Cardiac septum (tissue), 1 donor: ENCODE measurements at regions not wholly inside any gene's neighbourhood (a gene's known extent, or its start where the extent isn't known, plus 50 kb on each side); places are given as distances from the start of the nearest gene placed in this dataset.

ENCODE experiments used
- DNase-seq: peaks from one replicate; pipeline ENCODE4 v3.0.0-alpha.2; 2020; ENCODE audit warnings: low spot score
- intact Hi-C: fragments of 100-400 bp; cut with DNase I; formaldehyde crosslinking; loops from one replicate; pipeline ENCODE4 v1.14.0; 2022
- donor health status: DM: no; HTN: no; CAD: no.

DNA sequence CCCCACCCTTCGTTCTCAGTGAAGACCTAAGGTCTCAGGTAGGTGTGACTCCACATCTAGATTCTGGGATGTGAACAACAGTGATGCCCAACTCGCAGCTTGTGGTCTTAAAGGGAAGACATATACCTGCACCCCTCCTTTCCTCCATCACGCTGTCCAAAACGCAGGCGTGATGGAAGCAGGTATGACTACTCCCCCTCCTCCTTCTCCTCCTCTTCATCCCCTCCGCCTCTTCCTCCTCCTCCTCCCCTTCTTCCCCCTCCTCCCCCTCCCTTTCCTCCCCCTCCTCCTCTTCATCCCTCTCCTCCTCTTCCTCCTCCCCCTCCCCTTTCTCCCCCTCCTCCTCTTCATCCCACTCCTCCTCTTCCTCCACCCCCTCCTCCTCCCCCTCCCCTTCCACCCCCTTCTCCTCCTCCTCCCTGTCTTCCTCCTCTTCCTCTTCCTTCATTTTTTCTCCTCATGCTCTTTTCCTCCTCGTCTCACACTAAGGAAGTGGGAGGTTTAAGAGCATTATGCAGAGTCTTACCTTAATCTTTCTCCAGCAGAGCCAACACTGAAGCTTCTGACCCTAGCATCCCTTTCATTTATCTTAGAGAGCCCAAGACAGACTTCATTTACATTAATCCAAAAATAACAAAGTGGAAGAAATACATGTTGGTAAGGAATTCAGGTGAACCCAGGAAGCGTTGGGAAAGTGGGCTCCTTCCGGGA is 352.5 kb downstream of the FOXL1 start:
- DNase-seq = no peak
- intact Hi-C loops = no loop called here

DNA sequence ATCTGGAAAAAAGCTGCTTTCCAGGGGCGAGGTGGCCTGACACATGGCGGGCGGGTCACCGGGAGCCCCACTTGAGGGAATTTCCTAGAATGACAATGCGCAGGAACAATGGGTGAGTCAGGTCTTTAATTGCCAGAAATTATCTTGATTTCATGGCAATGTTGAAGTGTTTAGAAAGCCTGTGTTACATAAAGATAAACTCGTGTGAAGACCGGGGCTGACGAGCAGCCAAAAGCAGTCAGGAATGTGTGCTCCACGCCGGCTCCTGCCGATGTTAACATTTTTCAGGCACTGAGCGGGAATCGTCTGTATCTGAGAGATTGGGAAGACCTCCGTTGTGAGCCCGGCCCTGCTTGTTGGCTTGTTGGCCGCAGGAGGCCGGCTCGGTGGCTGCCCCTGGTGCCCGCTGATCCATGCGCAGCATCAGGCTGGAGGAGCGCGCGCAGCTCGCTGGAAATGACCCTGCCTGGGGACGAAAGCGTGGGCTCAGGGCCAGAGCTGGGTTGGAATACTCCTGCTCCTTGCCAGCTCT is 353.1 kb downstream of the FOXL1 start:
- intact Hi-C loops = no loop called here
- DNase-seq = peak; percentile 80

GRCh38 chr16:86932130-86932982 is 354.0 kb downstream of the FOXL1 start:
- intact Hi-C loops = no loop called here
- DNase-seq = no peak

- intact Hi-C loops = no loop called here
- DNase-seq = no peak
Measured at GRCh38 chr16:86934581-86935375, 356.4 kb downstream of the FOXL1 start.

DNA sequence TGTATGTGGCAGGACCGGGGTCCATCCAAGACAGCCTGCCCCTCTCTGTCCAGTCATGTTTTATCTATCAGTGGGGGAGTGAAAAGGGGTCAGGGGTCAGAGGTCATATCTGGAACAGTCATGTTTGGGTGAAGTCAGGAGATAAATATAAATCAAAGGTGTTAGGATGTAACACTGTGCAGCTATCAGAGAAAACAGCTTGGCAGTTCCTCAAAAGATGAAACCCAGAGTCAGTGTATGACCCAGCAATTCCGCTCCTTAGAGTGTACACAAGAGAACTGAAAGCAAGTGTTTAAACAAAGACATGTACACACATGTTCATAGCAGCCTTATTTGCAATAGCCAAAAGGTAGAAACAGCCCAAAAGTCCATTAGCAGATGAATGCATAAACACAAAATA is 361.3 kb downstream of the FOXL1 start:
- no peak for DNase-seq
- intact Hi-C loops = no loop called here

DNA sequence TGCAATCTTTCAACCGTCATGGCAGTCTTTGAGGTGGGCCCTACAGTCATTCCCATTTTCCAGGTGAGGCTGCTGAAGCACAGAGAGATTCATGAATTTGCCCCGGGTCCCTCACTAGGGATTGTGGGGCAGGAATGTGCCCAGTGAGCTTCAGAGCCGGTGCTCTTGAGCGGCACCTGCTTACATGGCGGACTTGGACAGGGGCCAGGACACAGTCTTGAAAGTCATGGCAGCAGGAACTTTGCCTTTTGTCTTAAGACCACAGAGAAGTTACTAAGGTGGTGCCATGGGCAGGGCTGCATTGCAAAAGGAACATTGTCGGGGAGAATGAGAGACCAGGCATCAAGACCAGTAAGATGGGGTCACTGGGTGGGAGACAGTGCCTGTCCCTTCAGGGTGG is 363.4 kb downstream of the FOXL1 start:
- intact Hi-C loops = no loop called here
- no peak for DNase-seq

- DNase-seq = no peak
- intact Hi-C loops = no loop called here
Measured at GRCh38 chr16:86942151-86943051, 364.1 kb downstream of the FOXL1 start.

GRCh38 chr16:86945166-86945900 is 367.0 kb downstream of the FOXL1 start:
- DNase-seq = no peak
- intact Hi-C loops = no loop called here

- intact Hi-C loops = no loop called here
- no peak for DNase-seq
Measured at GRCh38 chr16:86946396-86946795, 368.0 kb downstream of the FOXL1 start.

- intact Hi-C loops = no loop called here
- DNase-seq = no peak
Measured at GRCh38 chr16:86946981-86947380, 368.6 kb downstream of the FOXL1 start.

GRCh38 chr16:86948046-86948445 is 369.1 kb downstream of the C16orf95 start:
- DNase-seq = no peak
- intact Hi-C loops = no loop called here

DNA sequence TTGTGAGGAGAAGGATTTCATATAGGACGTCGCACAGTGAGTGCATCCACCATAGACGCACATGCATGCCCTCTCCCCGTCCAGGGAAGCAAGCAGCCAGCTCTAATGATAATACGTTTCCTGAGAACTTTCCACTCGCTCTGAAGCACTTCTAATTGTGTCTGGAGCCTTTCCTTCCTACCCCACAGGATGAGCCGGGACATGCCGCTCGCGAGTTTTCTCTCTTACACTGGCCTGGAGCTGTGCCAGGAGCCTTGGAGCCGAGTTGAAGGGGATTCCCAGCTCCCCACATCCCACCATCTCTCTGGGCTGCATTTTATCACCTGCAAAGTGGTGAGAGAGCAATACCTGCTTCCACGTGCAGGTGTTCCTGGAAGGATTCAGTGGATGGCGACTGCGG is 368.1 kb downstream of the C16orf95 start:
- intact Hi-C loops = no loop called here
- no peak for DNase-seq

- intact Hi-C loops = no loop called here
- DNase-seq = no peak
Measured at GRCh38 chr16:86949630-86950029, 367.6 kb downstream of the C16orf95 start.

GRCh38 chr16:86951041-86951822 is 366.0 kb downstream of the C16orf95 start:
- intact Hi-C loops = no loop called here
- no peak for DNase-seq

DNA sequence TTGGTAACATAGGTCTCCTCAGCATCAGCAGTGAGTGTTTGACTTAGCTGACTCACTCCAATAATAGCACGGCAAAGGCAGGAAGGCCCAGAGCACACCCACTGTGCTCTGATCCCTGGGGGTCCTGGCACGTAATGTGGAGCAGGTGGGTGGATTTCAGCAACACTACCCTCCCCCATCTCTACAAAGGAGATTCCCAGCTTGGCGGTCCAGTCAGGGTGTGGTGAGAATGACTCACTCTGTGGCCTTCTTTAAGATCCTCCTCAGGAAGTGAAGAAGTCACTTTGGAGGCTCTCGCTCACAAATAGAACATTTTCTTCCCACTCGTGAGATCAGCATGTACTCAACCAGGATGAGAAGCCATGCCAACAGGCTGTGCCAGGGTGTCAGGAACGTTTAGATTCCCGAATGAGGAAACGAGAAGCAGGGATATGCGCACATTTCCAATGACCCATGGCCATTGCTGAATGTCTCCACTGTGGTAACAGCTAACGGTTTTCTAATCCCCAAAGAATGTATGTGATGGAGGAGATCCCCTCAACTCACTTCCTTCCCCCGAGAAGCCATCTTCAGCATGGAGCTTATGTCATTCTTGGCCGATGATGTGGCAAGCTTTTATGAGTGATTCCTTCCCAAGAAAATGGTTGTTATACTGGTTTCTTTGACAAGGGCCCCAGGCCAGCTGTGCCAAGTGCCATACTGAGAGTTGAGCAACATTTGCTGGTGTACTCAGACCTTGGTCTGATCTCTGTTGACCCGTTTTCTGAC is 365.2 kb downstream of the C16orf95 start:
- intact Hi-C loops = no loop called here
- DNase-seq = no peak

DNA sequence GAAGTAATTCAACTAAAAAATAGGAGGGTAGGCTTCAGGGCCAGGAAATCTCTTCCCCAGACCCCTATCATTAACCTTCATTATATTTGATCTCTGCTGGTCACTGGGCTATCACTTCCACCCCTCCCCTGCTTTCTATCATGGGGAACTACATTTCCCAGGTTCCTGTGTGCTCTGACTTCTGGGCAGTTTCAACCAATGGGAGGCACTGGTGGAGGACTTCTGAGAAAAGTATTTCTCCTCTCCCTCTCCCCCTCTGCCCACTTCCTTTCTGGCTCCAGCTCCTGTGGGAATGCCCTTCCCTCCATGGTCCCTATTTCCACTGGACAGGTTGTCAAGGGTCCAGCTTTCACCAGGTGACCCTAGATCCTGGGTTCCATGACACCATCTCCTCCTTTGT is 364.4 kb downstream of the C16orf95 start:
- intact Hi-C loops = no loop called here
- no peak for DNase-seq
